ENCODE measurements at regions not wholly inside any gene's neighbourhood (a gene's known extent, or its start where the extent isn't known, plus 50 kb on each side); places are given as distances from the start of the nearest gene placed in this dataset.

GRCh38 chr18:30271716-30272115 is 770.8 kb downstream of the DSC3 start:
- FAIRE-seq (no peak), ATAC-seq (no peak), DNase-seq (ENCODE audit: low spot score) (no peak)
- ChIA-PET POLR2A (no interaction called here), CTCF (ENCODE audit: low intra/inter-chr PET ratio, low total read pairs) (no interaction called here)
- TF ChIP-seq ZNF180 (CRISPR knock-in tag; IDR thresholded peaks at IDR 0.05; ENCODE audit: borderline replicate concordance, low read depth) (no peak), KDM4B (CRISPR knock-in tag; IDR thresholded peaks at IDR 0.05) (no peak), RORA (CRISPR knock-in tag; IDR thresholded peaks at IDR 0.05) (no peak), ZNF776 (CRISPR knock-in tag; IDR thresholded peaks at IDR 0.05) (no peak), TARDBP (CRISPR knock-in tag; IDR thresholded peaks at IDR 0.05) (no peak), PBX3 (CRISPR knock-in tag; IDR thresholded peaks at IDR 0.05; ENCODE audit: borderline replicate concordance) (no peak), ZFP1 (CRISPR knock-in tag; IDR thresholded peaks at IDR 0.05) (no peak)
- TF ChIP-seq, protein P1, sequence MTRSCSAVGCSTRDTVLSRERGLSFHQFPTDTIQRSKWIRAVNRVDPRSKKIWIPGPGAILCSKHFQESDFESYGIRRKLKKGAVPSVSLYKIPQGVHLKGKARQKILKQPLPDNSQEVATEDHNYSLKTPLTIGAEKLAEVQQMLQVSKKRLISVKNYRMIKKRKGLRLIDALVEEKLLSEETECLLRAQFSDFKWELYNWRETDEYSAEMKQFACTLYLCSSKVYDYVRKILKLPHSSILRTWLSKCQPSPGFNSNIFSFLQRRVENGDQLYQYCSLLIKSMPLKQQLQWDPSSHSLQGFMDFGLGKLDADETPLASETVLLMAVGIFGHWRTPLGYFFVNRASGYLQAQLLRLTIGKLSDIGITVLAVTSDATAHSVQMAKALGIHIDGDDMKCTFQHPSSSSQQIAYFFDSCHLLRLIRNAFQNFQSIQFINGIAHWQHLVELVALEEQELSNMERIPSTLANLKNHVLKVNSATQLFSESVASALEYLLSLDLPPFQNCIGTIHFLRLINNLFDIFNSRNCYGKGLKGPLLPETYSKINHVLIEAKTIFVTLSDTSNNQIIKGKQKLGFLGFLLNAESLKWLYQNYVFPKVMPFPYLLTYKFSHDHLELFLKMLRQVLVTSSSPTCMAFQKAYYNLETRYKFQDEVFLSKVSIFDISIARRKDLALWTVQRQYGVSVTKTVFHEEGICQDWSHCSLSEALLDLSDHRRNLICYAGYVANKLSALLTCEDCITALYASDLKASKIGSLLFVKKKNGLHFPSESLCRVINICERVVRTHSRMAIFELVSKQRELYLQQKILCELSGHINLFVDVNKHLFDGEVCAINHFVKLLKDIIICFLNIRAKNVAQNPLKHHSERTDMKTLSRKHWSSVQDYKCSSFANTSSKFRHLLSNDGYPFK (CRISPR knock-in tag; IDR thresholded peaks at IDR 0.05; ENCODE audit: borderline replicate concordance) = no peak
- Histone ChIP-seq H4K20me1 (ENCODE audit: insufficient read depth, low read length) (no peaks in the 10 kb centered on the region), H3K9ac (ENCODE audit: insufficient read depth, low read depth, low read length) (no peak overlapping the region), H3K36me3 (replicated peaks in 1 of 2; ENCODE audit: control insufficient read depth in 1 of 2, insufficient read depth in 2 of 2, low read length in 2 of 2) (no peaks in the 10 kb centered on the region), H3K9me3 (ENCODE audit: low read length) (no peaks in the 10 kb centered on the region), H2AFZ (ENCODE audit: low read length) (no peak overlapping the region), H3K4me1 (ENCODE audit: insufficient read depth, low read length) (no peaks in the 10 kb centered on the region), H3K4me3 (replicated peaks in 1 of 3; ENCODE audit: insufficient read depth in 1 of 3, low read depth in 2 of 3, low read length in 3 of 3) (no peak overlapping the region), H3K27me3 (ENCODE audit: control insufficient read depth in 1 of 2, insufficient read depth in 2 of 2, low read length in 2 of 2) (no peaks in the 10 kb centered on the region), H3K79me2 (ENCODE audit: insufficient read depth, low read length) (no peaks in the 10 kb centered on the region), H3K4me2 (ENCODE audit: low read depth, low read length) (no peak overlapping the region), H3K27ac (ENCODE audit: extremely low read length, insufficient read depth, low read length) (no peak overlapping the region)
- in situ Hi-C loops (cut with HindIII; ENCODE audit: extremely low pct_ligation_motif_present, low pct_unique_long_range_greater_than_20kb) = no loop called here
- WGBS (ENCODE audit: low lambda C conversion rate) = 2% methylated on average over 3 of the region's 3 CpGs
- intact Hi-C loops (cut with micrococcal nuclease; ENCODE audit: unreplicated experiment) = no loop called here
- BruUV-seq (replicated peaks) = no TSS peak
